SU-DHL-6 (cell line): ENCODE measurements at regions not wholly inside any gene's neighbourhood (a gene's known extent, or its start where the extent isn't known, plus 50 kb on each side); places are given as distances from the start of the nearest gene placed in this dataset.

ENCODE experiments used
- H2AFZ ChIP-seq: fragments of 200-600 bp; sonication (generic); 2 replicates; pipeline ENCODE4 v1.6.1; 2014; ENCODE audit warnings: low read depth, mild to moderate bottlenecking, moderate library complexity, mixed read lengths, antibody characterized with exemption, low read length; ENCODE audit not compliant: severe bottlenecking
- H3F3A ChIP-seq: fragments of 200-600 bp; shearing (Covaris generic); 2 replicates; pipeline ENCODE4 v1.6.0; 2016; ENCODE audit warnings: antibody characterized with exemption, mild to moderate bottlenecking; ENCODE audit not compliant: insufficient read depth
- H3K27ac ChIP-seq: fragments of 200-600 bp; sonication (generic); 2 replicates; pipeline ENCODE4 v1.5.1; 2016; ENCODE audit warnings: low read depth, mild to moderate bottlenecking, low read length, moderate library complexity, mixed read lengths
- H3K27me3 ChIP-seq: fragments of 200-600 bp; sonication (generic), shearing (Covaris generic); 2 replicates; pipeline ENCODE4 v1.6.0; 2014; ENCODE audit warnings: mild to moderate bottlenecking, low read length
- H3K36me3 ChIP-seq: fragments of 200-600 bp; sonication (generic); 2 replicates; pipeline ENCODE4 v1.6.1; 2014; ENCODE audit warnings: mild to moderate bottlenecking, low read length, mixed read lengths
- H3K4me2 ChIP-seq: fragments of 300-600, 200-600 bp; shearing (Covaris generic), sonication (generic); 2 replicates; pipeline ENCODE4 v1.6.0; 2014; ENCODE audit warnings: low read length, low read depth, mild to moderate bottlenecking; ENCODE audit not compliant: poor library complexity, severe bottlenecking
- H3K4me3 ChIP-seq: fragments of 200-600 bp; sonication (generic); 2 replicates; pipeline ENCODE4 v1.5.1; 2014; ENCODE audit warnings: antibody characterized with exemption, low read length, mild to moderate bottlenecking, mixed read lengths; ENCODE audit not compliant: insufficient read depth, poor library complexity, severe bottlenecking
- H3K79me2 ChIP-seq: fragments of 200-600 bp; sonication (generic); 2 replicates; pipeline ENCODE4 v1.6.1; 2014; ENCODE audit warnings: mild to moderate bottlenecking, low read length, moderate library complexity; ENCODE audit not compliant: insufficient read depth
- H3K9ac ChIP-seq: fragments of 200-600 bp; sonication (generic); 2 replicates; pipeline ENCODE4 v1.7.0; 2014; ENCODE audit warnings: mild to moderate bottlenecking, low read length
- H3K9me2 ChIP-seq: fragments of 200-600 bp; sonication (generic); replicated peaks from 2 replicates; pipeline ENCODE4 v1.6.1; 2014; ENCODE audit warnings: low read length; ENCODE audit not compliant: insufficient read depth
- H3K9me3 ChIP-seq: fragments of 200-600 bp; sonication (generic); 2 replicates; pipeline ENCODE4 v1.6.1; 2014; ENCODE audit warnings: low read length, mixed read lengths; ENCODE audit not compliant: insufficient read depth
- H4K20me1 ChIP-seq: fragments of 200-600 bp; sonication (generic); 2 replicates; pipeline ENCODE4 v1.6.1; 2014; ENCODE audit warnings: low read depth, mild to moderate bottlenecking, antibody characterized with exemption, low read length, moderate library complexity, mixed read lengths
- EZH2phosphoT487 ChIP-seq: fragments of 200-600 bp; sonication (generic), shearing (Covaris generic); conservative IDR thresholded peaks from 2 replicates; pipeline ENCODE4 v1.6.1; 2018; ENCODE audit warnings: mild to moderate bottlenecking, antibody characterized with exemption, low read length, moderate library complexity, mixed read lengths
- TF ChIP-seq, protein P1 (sequence below): fragments of 200-600 bp; sonication (generic); IDR thresholded peaks from one replicate; pipeline ENCODE4 v1.5.1; 2017; ENCODE audit warnings: antibody characterized with exemption, mild to moderate bottlenecking, low read length, moderate library complexity; ENCODE audit not compliant: insufficient read depth, poor library complexity, severe bottlenecking

DNA sequence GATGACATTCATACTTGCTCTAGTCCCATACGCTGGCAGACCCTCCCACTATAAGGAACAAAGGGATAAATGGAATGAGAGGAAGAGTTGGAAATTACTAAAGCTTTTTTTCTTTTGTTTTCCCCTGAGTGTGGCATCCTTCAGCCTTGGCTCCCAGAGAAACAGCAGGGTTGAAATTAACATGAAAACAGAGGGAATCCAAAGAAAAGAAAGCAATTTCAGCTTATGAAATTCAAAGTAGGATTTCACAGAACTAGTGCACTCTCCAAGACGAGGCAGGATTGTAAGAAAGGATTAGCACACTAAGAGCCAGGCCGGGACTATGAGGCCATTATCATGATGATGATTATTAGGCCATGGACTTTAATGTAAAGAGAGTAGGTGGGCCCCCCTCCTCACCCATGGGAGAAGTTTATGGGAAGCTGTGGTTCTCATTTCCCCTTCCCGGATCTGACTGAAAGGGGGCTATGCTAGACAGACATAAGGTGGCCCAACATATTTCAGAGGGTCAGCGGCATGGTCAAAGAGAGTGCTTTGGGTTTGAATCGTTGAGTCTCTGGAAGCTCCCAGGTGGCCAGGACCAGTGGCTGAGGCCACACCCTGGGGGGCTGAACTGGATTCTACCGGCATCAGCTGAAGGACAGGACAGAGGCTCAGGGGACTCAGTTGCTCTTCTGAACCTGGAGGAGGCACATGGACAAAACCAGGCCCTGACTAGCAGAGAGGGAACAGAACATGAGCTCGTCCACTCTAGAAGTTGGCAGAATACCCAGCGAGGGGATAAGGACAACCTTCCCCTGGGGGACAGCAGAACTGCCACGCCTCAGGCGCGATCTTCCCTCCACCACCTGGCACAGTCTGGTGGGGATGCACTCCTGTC is 100.1 kb upstream of the ARL4C start:
- H4K20me1 ChIP-seq, result no peaks in the 10 kb centered on the region
- H3K4me2 ChIP-seq, result no peak overlapping the region
- no peaks in the 10 kb centered on the region for H3K79me2 ChIP-seq
- H3K27ac ChIP-seq, result no peak overlapping the region
- no peak overlapping the region for H2AFZ ChIP-seq
- no peak overlapping the region for H3K4me3 ChIP-seq
- no peaks in the 10 kb centered on the region for H3K36me3 ChIP-seq
- no peak for TF ChIP-seq EZH2phosphoT487
- TF ChIP-seq, protein P1, sequence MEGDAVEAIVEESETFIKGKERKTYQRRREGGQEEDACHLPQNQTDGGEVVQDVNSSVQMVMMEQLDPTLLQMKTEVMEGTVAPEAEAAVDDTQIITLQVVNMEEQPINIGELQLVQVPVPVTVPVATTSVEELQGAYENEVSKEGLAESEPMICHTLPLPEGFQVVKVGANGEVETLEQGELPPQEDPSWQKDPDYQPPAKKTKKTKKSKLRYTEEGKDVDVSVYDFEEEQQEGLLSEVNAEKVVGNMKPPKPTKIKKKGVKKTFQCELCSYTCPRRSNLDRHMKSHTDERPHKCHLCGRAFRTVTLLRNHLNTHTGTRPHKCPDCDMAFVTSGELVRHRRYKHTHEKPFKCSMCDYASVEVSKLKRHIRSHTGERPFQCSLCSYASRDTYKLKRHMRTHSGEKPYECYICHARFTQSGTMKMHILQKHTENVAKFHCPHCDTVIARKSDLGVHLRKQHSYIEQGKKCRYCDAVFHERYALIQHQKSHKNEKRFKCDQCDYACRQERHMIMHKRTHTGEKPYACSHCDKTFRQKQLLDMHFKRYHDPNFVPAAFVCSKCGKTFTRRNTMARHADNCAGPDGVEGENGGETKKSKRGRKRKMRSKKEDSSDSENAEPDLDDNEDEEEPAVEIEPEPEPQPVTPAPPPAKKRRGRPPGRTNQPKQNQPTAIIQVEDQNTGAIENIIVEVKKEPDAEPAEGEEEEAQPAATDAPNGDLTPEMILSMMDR, result no peak
- no peaks in the 10 kb centered on the region for H3K9me2 ChIP-seq
- H3K9ac ChIP-seq, result no peak overlapping the region
- H3F3A ChIP-seq, result no peaks in the 10 kb centered on the region
- H3K27me3 ChIP-seq, result no peaks in the 10 kb centered on the region
- H3K9me3 ChIP-seq, result no peaks in the 10 kb centered on the region

DNA sequence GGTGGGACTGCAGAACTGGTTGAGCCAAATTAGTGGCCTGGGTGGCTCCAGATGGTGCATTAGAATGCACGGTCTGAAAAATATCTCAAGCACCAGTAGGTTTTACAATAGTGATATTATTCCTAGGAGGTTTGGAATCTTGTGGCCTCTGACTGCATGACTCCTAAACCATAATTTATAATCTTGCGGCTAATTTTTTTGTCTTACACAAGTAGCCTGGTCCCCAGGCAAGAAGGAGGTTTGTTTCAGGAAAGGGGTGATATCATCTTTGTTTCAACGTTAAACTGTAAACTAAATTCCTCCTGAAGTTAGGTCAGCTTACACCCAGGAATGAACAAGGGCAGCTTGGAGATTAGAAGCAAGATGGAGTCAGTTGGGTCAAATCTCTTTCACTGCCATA is 98.9 kb upstream of the ARL4C start:
- Histone ChIP-seq H3K9ac (no peak overlapping the region), H3F3A (no peaks in the 10 kb centered on the region), H3K27me3 (no peaks in the 10 kb centered on the region), H3K4me2 (no peak overlapping the region), H3K9me2 (no peaks in the 10 kb centered on the region), H3K9me3 (no peaks in the 10 kb centered on the region), H3K36me3 (no peaks in the 10 kb centered on the region), H3K79me2 (no peaks in the 10 kb centered on the region), H2AFZ (no peak overlapping the region), H3K27ac (no peak overlapping the region), H3K4me3 (no peak overlapping the region), H4K20me1 (no peaks in the 10 kb centered on the region)
- TF ChIP-seq, protein P1, result no peak
- TF ChIP-seq EZH2phosphoT487, result no peak

DNA sequence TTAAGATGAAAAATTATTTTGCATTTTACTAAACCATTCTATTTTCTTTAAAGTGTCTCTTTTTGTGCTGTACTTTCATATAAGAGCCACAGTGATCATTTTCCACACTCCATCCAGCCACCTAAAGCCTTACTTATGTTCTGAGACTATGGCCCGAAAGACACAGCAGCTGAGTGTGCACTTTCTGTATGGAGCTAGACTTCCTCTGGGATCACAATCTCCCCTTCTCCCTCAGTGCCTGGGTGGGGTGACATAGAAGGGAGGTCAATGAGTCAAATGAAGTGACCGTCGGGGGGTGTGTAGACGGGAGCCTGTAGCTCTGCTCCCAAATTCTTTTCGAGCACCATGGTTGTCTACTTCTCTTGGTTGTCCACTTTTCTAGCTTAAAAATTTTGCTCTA is 97.8 kb upstream of the ARL4C start:
- no peaks in the 10 kb centered on the region for H3K79me2 ChIP-seq
- TF ChIP-seq, protein P1, result no peak
- no peak for TF ChIP-seq EZH2phosphoT487
- H3K27me3 ChIP-seq, result no peaks in the 10 kb centered on the region
- no peak overlapping the region for H3K27ac ChIP-seq
- no peak overlapping the region for H3K9ac ChIP-seq
- H2AFZ ChIP-seq, result no peak overlapping the region
- no peaks in the 10 kb centered on the region for H3K9me2 ChIP-seq
- H3F3A ChIP-seq, result no peaks in the 10 kb centered on the region
- no peak overlapping the region for H3K4me2 ChIP-seq
- H3K9me3 ChIP-seq, result no peaks in the 10 kb centered on the region
- no peak overlapping the region for H3K4me3 ChIP-seq
- H4K20me1 ChIP-seq, result no peaks in the 10 kb centered on the region
- H3K36me3 ChIP-seq, result no peaks in the 10 kb centered on the region
